ENCODE measurements at regions not wholly inside any gene's neighbourhood (a gene's known extent, or its start where the extent isn't known, plus 50 kb on each side); places are given as distances from the start of the nearest gene placed in this dataset.

- TF ChIP-seq REST (IDR thresholded peaks at IDR 0.05): no peak
These were observed 585.5 kb upstream of the SOX9 start (continued) for GRCh38 chr17:71535321-71535720.

- DNase-seq (ENCODE audit: low read depth in 1 of 2, low spot score in 1 of 2) (no peak), FAIRE-seq (peak; percentile 51), ATAC-seq (no peak)
- ChIA-PET CTCF (interaction anchor here (1.0 kb wide), 1 partner anchor 47 kb away, joined by 3 read pairs; no protein-coding TSS in a partner anchor), POLR2A (no interaction called here)
- Histone ChIP-seq H3K4me1 (no peaks in the 10 kb centered on the region), H3K4me3 (no peak overlapping the region), H3K27ac (no peak overlapping the region), H3K9me3 (peaks cover 9% of the 10 kb centered on the region; the same call in 1 of the 3 replicates), H3K4me2 (no peak overlapping the region)
- TF ChIP-seq ESRRA (IDR thresholded peaks at IDR 0.05; ENCODE audit: borderline replicate concordance, low read length) (no peak), RNF2 (IDR thresholded peaks at IDR 0.05; ENCODE audit: borderline replicate concordance, low read depth) (no peak), CBX2 (IDR thresholded peaks at IDR 0.05; ENCODE audit: borderline replicate concordance, low read depth) (no peak), SMC3 (IDR thresholded peaks at IDR 0.05) (no peak), MAFK (IDR thresholded peaks at IDR 0.05; ENCODE audit: partially characterized antibody) (no peak), KDM1A (IDR thresholded peaks at IDR 0.05; ENCODE audit: low read depth) (no peak), FOSB (CRISPR knock-in tag; IDR thresholded peaks at IDR 0.05) (no peak), CHD2 (IDR thresholded peaks at IDR 0.05; ENCODE audit: low read length, partially characterized antibody) (no peak), NFE2L2 (conservative IDR thresholded peaks at IDR 0.05; ENCODE audit: low read length) (no peak)
- 43% methylated on average over 2 of the region's 2 CpGs for WGBS (ENCODE audit: missing lambda C conversion rate)
These were observed 574.4 kb upstream of the SOX9 start for GRCh38 chr17:71546419-71546818.

- no peak for ATAC-seq
- Histone ChIP-seq H3K4me2 (no peak overlapping the region), H3K4me1 (no peaks in the 10 kb centered on the region), H3K9me3 (peaks cover 9% of the 10 kb centered on the region; the same call in 1 of the 3 replicates), H3K27ac (no peak overlapping the region), H3K4me3 (no peak overlapping the region)
- FAIRE-seq: no peak
- CTCF ChIA-PET: no interaction called here
- TF ChIP-seq EP300 (IDR thresholded peaks at IDR 0.05): no peak
- TF ChIP-seq MAFK (IDR thresholded peaks at IDR 0.05; ENCODE audit: partially characterized antibody): peak; percentile 68
- POLR2A ChIA-PET: no interaction called here
- no peak for DNase-seq (ENCODE audit: low read depth in 1 of 2, low spot score in 1 of 2)
These were observed 572.9 kb upstream of the SOX9 start for GRCh38 chr17:71547904-71548303.

- CTCF ChIA-PET: interaction anchor here (1.1 kb wide), 1 partner anchor 27 kb away, joined by 3 read pairs; no protein-coding TSS in a partner anchor
- no peak for FAIRE-seq
- no peak for DNase-seq (ENCODE audit: low read depth in 1 of 2, low spot score in 1 of 2)
These were observed 572.2 kb upstream of the SOX9 start for GRCh38 chr17:71548540-71549190.

More at GRCh38 chr17:71548540-71549190, 572.2 kb upstream of the SOX9 start:
- H3K9me3 ChIP-seq: peaks cover 9% of the 10 kb centered on the region; the same call in 1 of the 3 replicates
- no peak overlapping the region for H3K4me2 ChIP-seq
- no peak overlapping the region for H3K4me3 ChIP-seq
- 39% methylated on average over 5 of the region's 5 CpGs for WGBS (ENCODE audit: missing lambda C conversion rate)
- ATAC-seq: no peak
- POLR2A ChIA-PET: no interaction called here
- peak; percentile 82 for TF ChIP-seq MAFK (IDR thresholded peaks at IDR 0.05; ENCODE audit: partially characterized antibody)
- TF ChIP-seq ATOH8 (CRISPR knock-in tag; IDR thresholded peaks at IDR 0.05; ENCODE audit: low read depth): no peak
- peak; percentile 85 for TF ChIP-seq NFE2L2 (conservative IDR thresholded peaks at IDR 0.05; ENCODE audit: low read length)
- H3K27ac ChIP-seq: peak overlapping the region in 1 of 2 experiments; percentile 8; a peak in 1 of 6 replicates
- H3K4me1 ChIP-seq: no peaks in the 10 kb centered on the region
